H9 (cell line): ENCODE measurements at regions not wholly inside any gene's neighbourhood (a gene's known extent, or its start where the extent isn't known, plus 50 kb on each side); places are given as distances from the start of the nearest gene placed in this dataset.

Source experiments
- DNase-seq: peaks from one replicate; pipeline ENCODE4 v3.0.0-alpha.2; 2017
- H2AFZ ChIP-seq: one replicate; pipeline ENCODE4 v1.6.1; 2013; ENCODE audit warnings: mild to moderate bottlenecking, low read length, control low read depth, moderate library complexity
- H2AK5ac ChIP-seq: 2 replicates; pipeline ENCODE4 v1.6.1; 2013; ENCODE audit warnings: low read length, control low read depth, mixed read lengths; ENCODE audit not compliant: insufficient read length
- H2BK120ac ChIP-seq: one replicate; pipeline ENCODE4 v1.6.1; 2013; ENCODE audit warnings: low read depth, mild to moderate bottlenecking, low read length, control low read depth, inconsistent platforms; ENCODE audit not compliant: poor library complexity, severe bottlenecking
- H2BK12ac ChIP-seq: 2 replicates; pipeline ENCODE4 v1.6.1; 2013; ENCODE audit warnings: low read length, control low read depth, mixed read lengths, low read depth; ENCODE audit not compliant: insufficient read length
- H2BK15ac ChIP-seq: 2 replicates; pipeline ENCODE4 v1.6.1; 2013; ENCODE audit warnings: low read depth, low read length, control low read depth
- H2BK20ac ChIP-seq: one replicate; pipeline ENCODE4 v1.6.1; 2013; ENCODE audit warnings: low read depth, mild to moderate bottlenecking, low read length, control low read depth, inconsistent platforms; ENCODE audit not compliant: poor library complexity, severe bottlenecking
- H2BK5ac ChIP-seq: 2 replicates; pipeline ENCODE4 v1.6.1; 2013; ENCODE audit warnings: low read length, control low read depth, mixed read lengths; ENCODE audit not compliant: insufficient read length
- H3K14ac ChIP-seq: 2 replicates; pipeline ENCODE4 v1.6.1; 2013; ENCODE audit warnings: low read length, control low read depth; ENCODE audit not compliant: insufficient read depth
- H3K18ac ChIP-seq: 2 replicates; pipeline ENCODE4 v1.6.1; 2013; ENCODE audit warnings: low read depth, mild to moderate bottlenecking, mixed read lengths, low read length, control low read depth; ENCODE audit not compliant: insufficient read length
- H3K23ac ChIP-seq: 2 replicates; pipeline ENCODE4 v1.6.1; 2013; ENCODE audit warnings: low read length, control low read depth, mixed read lengths, low read depth; ENCODE audit not compliant: insufficient read length
- H3K23me2 ChIP-seq: 2 replicates; pipeline ENCODE4 v1.6.1; 2013; ENCODE audit warnings: low read depth, mild to moderate bottlenecking, mixed read lengths, low read length, control low read depth; ENCODE audit not compliant: insufficient read length, poor library complexity, severe bottlenecking
- H3K27ac ChIP-seq: 2 replicates; pipeline ENCODE4 v1.5.1; 2013; ENCODE audit warnings: low read length, control low read depth, mixed read lengths, low read depth; ENCODE audit not compliant: insufficient read length
- H3K27me3 ChIP-seq: 2 replicates; pipeline ENCODE4 v1.6.1; 2013; ENCODE audit warnings: low read length, control low read depth, inconsistent platforms; ENCODE audit not compliant: insufficient read depth
- H3K4ac ChIP-seq: 2 replicates; pipeline ENCODE4 v1.6.1; 2013; ENCODE audit warnings: low read depth, mild to moderate bottlenecking, control low read depth, inconsistent platforms, low read length, moderate library complexity
- H3K4me1 ChIP-seq: 2 replicates; pipeline ENCODE4 v1.6.1; 2013; ENCODE audit warnings: low read length, control low read depth, inconsistent platforms; ENCODE audit not compliant: insufficient read depth
- H3K4me2 ChIP-seq: 2 replicates; pipeline ENCODE4 v1.6.1; 2013; ENCODE audit warnings: low read length, control low read depth, mixed read lengths; ENCODE audit not compliant: insufficient read length, insufficient read depth
- H3K56ac ChIP-seq: 2 replicates; pipeline ENCODE4 v1.6.1; 2013; ENCODE audit warnings: low read depth, mild to moderate bottlenecking, mixed read lengths, low read length, control low read depth; ENCODE audit not compliant: insufficient read length
- H3K79me1 ChIP-seq: 2 replicates; pipeline ENCODE4 v1.6.1; 2013; ENCODE audit warnings: low read depth, mild to moderate bottlenecking, moderate library complexity, low read length, control low read depth, inconsistent platforms; ENCODE audit not compliant: insufficient read depth, poor library complexity, severe bottlenecking
- H3K79me2 ChIP-seq: 2 replicates; pipeline ENCODE4 v1.6.1; 2013; ENCODE audit warnings: low read length, control low read depth, inconsistent platforms; ENCODE audit not compliant: insufficient read depth
- H3K9ac ChIP-seq: 2 replicates; pipeline ENCODE4 v1.6.1; 2013; ENCODE audit warnings: low read length, control low read depth, mixed read lengths; ENCODE audit not compliant: insufficient read length; ENCODE audit errors: extremely low read depth
- H3K9me3 ChIP-seq: one replicate; pipeline ENCODE4 v1.6.1; 2013; ENCODE audit warnings: low read depth, low read length, inconsistent platforms; ENCODE audit not compliant: control insufficient read depth
- H3T11ph ChIP-seq: one replicate; pipeline ENCODE4 v1.6.1; 2013; ENCODE audit warnings: mild to moderate bottlenecking, low read length, control low read depth, inconsistent platforms
- H4K20me1 ChIP-seq: one replicate; pipeline ENCODE4 v1.6.1; 2013; ENCODE audit not compliant: control insufficient read depth, insufficient read length, insufficient read depth
- H4K5ac ChIP-seq: 2 replicates; pipeline ENCODE4 v1.6.1; 2013; ENCODE audit warnings: low read depth, mild to moderate bottlenecking, mixed read lengths, low read length, control low read depth; ENCODE audit not compliant: insufficient read length
- H4K8ac ChIP-seq: replicated peaks from 2 replicates; pipeline ENCODE4 v1.6.1; 2013; ENCODE audit warnings: low read length, control low read depth, mixed read lengths, low read depth; ENCODE audit not compliant: insufficient read length
- H4K91ac ChIP-seq: 2 replicates; pipeline ENCODE4 v1.6.1; 2013; ENCODE audit warnings: low read depth, mild to moderate bottlenecking, moderate library complexity, mixed read lengths, low read length, control low read depth; ENCODE audit not compliant: insufficient read length
- H3K27ac Mint-ChIP-seq, 3 experiments: 2 replicates in 2 of 3; 3 replicates in 1 of 3; pipeline ENCODE4 v1.8.0; 2020 to 2021; ENCODE audit warnings: mixed read lengths in 3 of 3, mild to moderate bottlenecking in 1 of 3, moderate library complexity in 1 of 3
- H3K27me3 Mint-ChIP-seq: 2 replicates; pipeline ENCODE4 v1.8.0; 2021; ENCODE audit warnings: low read depth, mild to moderate bottlenecking, moderate library complexity, mixed read lengths
- H3K36me3 Mint-ChIP-seq, 3 experiments: 2 replicates in 2 of 3; 3 replicates in 1 of 3; pipeline ENCODE4 v1.8.0; 2020 to 2021; ENCODE audit warnings: low read depth in 3 of 3, mixed read lengths in 3 of 3; ENCODE audit not compliant: insufficient read depth in 1 of 3
- H3K4me1 Mint-ChIP-seq, 2 experiments: 2 replicates each; pipeline ENCODE4 v1.8.0; 2020; ENCODE audit warnings: mixed read lengths in 2 of 2
- H3K4me3 Mint-ChIP-seq, 2 experiments: 2 replicates in 1 of 2; 3 replicates in 1 of 2; pipeline ENCODE4 v1.8.0; 2020 to 2021; ENCODE audit warnings: mild to moderate bottlenecking in 2 of 2, mixed read lengths in 2 of 2, moderate library complexity in 1 of 2
- H3K9me3 Mint-ChIP-seq, 2 experiments: 2 replicates in 1 of 2; 3 replicates in 1 of 2; pipeline ENCODE4 v1.8.0; 2020; ENCODE audit warnings: mild to moderate bottlenecking in 2 of 2, mixed read lengths in 2 of 2, moderate library complexity in 1 of 2
- WGBS: extraction: QIAGEN DNeasy Blood & Tissue Kit; methylation state at CpG from one replicate; pipeline ENCODE4 v1.1.7; 2013; ENCODE audit warnings: missing lambda C conversion rate, low lambda C conversion rate, mixed read lengths; ENCODE audit not compliant: insufficient read length; ENCODE audit errors: extremely low coverage; 5-methylcytosine and 5-hydroxymethylcytosine counted together
- TF ChIP-seq, protein P1 (sequence below): fragments of 200-600 bp; sonication (generic); conservative IDR thresholded peaks from 3 replicates; pipeline ENCODE4 v1.8.0; 2021; ENCODE audit warnings: antibody characterized with exemption, mild to moderate bottlenecking

- Histone ChIP-seq H3K9ac (no peak overlapping the region), H2AK5ac (no peak overlapping the region), H3K18ac (no peak overlapping the region), H2BK120ac (no peak overlapping the region), H3K9me3 (no peaks in the 10 kb centered on the region), H3T11ph (no peak overlapping the region), H3K23ac (no peak overlapping the region), H3K23me2 (no peaks in the 10 kb centered on the region), H3K79me1 (no peaks in the 10 kb centered on the region), H3K79me2 (no peaks in the 10 kb centered on the region), H4K20me1 (no peaks in the 10 kb centered on the region), H2BK20ac (no peak overlapping the region), H2BK12ac (no peak overlapping the region), H2BK15ac (no peak overlapping the region), H3K27me3 (no peaks in the 10 kb centered on the region), H2AFZ (no peak overlapping the region), H3K4me1 (no peaks in the 10 kb centered on the region), H4K91ac (no peak overlapping the region), H2BK5ac (no peak overlapping the region), H3K27ac (no peak overlapping the region), H3K14ac (no peak overlapping the region), H3K4me2 (no peak overlapping the region), H4K5ac (no peak overlapping the region), H3K56ac (no peak overlapping the region), H4K8ac (no peak overlapping the region), H3K4ac (no peak overlapping the region)
- no peak for DNase-seq
- no peaks in the 10 kb centered on the region for H3K27me3 Mint-ChIP-seq
- H3K36me3 Mint-ChIP-seq, result no peaks in the 10 kb centered on the region
- no peak overlapping the region for H3K4me3 Mint-ChIP-seq
- no peak overlapping the region for H3K27ac Mint-ChIP-seq
- no peaks in the 10 kb centered on the region for H3K4me1 Mint-ChIP-seq
- H3K9me3 Mint-ChIP-seq, result no peaks in the 10 kb centered on the region
- no CpG with 5 or more reads among the region's 8 CpGs for WGBS
- TF ChIP-seq, protein P1, sequence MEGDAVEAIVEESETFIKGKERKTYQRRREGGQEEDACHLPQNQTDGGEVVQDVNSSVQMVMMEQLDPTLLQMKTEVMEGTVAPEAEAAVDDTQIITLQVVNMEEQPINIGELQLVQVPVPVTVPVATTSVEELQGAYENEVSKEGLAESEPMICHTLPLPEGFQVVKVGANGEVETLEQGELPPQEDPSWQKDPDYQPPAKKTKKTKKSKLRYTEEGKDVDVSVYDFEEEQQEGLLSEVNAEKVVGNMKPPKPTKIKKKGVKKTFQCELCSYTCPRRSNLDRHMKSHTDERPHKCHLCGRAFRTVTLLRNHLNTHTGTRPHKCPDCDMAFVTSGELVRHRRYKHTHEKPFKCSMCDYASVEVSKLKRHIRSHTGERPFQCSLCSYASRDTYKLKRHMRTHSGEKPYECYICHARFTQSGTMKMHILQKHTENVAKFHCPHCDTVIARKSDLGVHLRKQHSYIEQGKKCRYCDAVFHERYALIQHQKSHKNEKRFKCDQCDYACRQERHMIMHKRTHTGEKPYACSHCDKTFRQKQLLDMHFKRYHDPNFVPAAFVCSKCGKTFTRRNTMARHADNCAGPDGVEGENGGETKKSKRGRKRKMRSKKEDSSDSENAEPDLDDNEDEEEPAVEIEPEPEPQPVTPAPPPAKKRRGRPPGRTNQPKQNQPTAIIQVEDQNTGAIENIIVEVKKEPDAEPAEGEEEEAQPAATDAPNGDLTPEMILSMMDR, result no peak
These were observed 771.3 kb downstream of the RAB28 start for GRCh38 chr4:12712648-12713339.
